ENCODE measurements at regions not wholly inside any gene's neighbourhood (a gene's known extent, or its start where the extent isn't known, plus 50 kb on each side); places are given as distances from the start of the nearest gene placed in this dataset.

GRCh38 chr7:88590963-88591362 lies 168.5 kb upstream of the ZNF804B start:
- no peak overlapping the region for H2BK20ac ChIP-seq (ENCODE audit: low read length)
- DNase-seq (ENCODE audit: low read depth in 1 of 2, low spot score in 2 of 2) (no peak), FAIRE-seq (no peak)
- H3K56ac ChIP-seq (replicated peaks; ENCODE audit: insufficient read length, low read depth, low read length) = no peak overlapping the region
- ChIA-PET CTCF (ENCODE audit: partially characterized antibody) (interaction anchor here (0.8 to 1.6 kb wide), 2 partner anchors 19 to 36 kb away, joined by 3 to 4 read pairs; no protein-coding TSS in a partner anchor), POLR2A (ENCODE audit: partially characterized antibody) (no interaction called here)
- H2BK12ac ChIP-seq (ENCODE audit: low read depth, low read length) = no peak overlapping the region
- H4K91ac ChIP-seq (replicated peaks; ENCODE audit: insufficient read length, low read length) = no peak overlapping the region
- 91% methylated on average over 2 of the region's 2 CpGs; no CpG with 5 or more reads in 1 of the 2 experiments for WGBS, 2 experiments (ENCODE audit: extremely low coverage in 1 of 2, insufficient coverage in 1 of 2, insufficient read length in 1 of 2, insufficient replicate concordance in 2 of 2, low coverage in 1 of 2, low lambda C conversion rate in 2 of 2, missing lambda C conversion rate in 1 of 2)
- H3K27ac ChIP-seq (ENCODE audit: low read depth, low read length) = no peak overlapping the region
- no peaks in the 10 kb centered on the region for H3K27me3 ChIP-seq (replicated peaks in 1 of 4; ENCODE audit: control insufficient read depth in 3 of 4, extremely low read depth in 1 of 4, insufficient read depth in 3 of 4, low read length in 3 of 4)
- H3K9ac ChIP-seq (replicated peaks in 1 of 4; ENCODE audit: extremely low read depth in 1 of 4, low read depth in 3 of 4, low read length in 3 of 4) = no peak overlapping the region
- H3K4me2 ChIP-seq (ENCODE audit: insufficient read depth in 1 of 2, low read depth in 2 of 2, low read length in 2 of 2) = no peak overlapping the region
- H3K79me1 ChIP-seq (ENCODE audit: low read depth, low read length) = no peaks in the 10 kb centered on the region
- no peaks in the 10 kb centered on the region for H3K23me2 ChIP-seq (ENCODE audit: low read depth, low read length)
- H2AK5ac ChIP-seq (ENCODE audit: low read depth, low read length) = no peak overlapping the region
- no peaks in the 10 kb centered on the region for H3K79me2 ChIP-seq (ENCODE audit: control insufficient read depth in 1 of 2, insufficient read depth in 2 of 2, low read length in 2 of 2)
- no peaks in the 10 kb centered on the region for H3K36me3 ChIP-seq (ENCODE audit: control insufficient read depth in 2 of 4, insufficient read depth in 4 of 4, low read length in 3 of 4)
- H4K5ac ChIP-seq (ENCODE audit: insufficient read length, low read depth, low read length) = no peak overlapping the region
- no peak overlapping the region for H3K14ac ChIP-seq (ENCODE audit: insufficient read length)
- H3K18ac ChIP-seq (ENCODE audit: extremely low read depth, low read length) = no peak overlapping the region
- H3K4ac ChIP-seq (replicated peaks; ENCODE audit: insufficient read length, low read depth, low read length) = no peak overlapping the region
- H2AFZ ChIP-seq (ENCODE audit: low read length) = no peak overlapping the region
- no peak overlapping the region for H3K23ac ChIP-seq (ENCODE audit: insufficient read length)
- no peak overlapping the region for H2BK15ac ChIP-seq (ENCODE audit: low read length)
- no peak overlapping the region for H2BK5ac ChIP-seq (ENCODE audit: low read depth, low read length)
- no peak overlapping the region for H4K8ac ChIP-seq (ENCODE audit: extremely low read depth, insufficient read depth, low read length)
- no peaks in the 10 kb centered on the region for H3K4me1 ChIP-seq (replicated peaks in 1 of 4; ENCODE audit: control insufficient read depth in 3 of 4, insufficient read depth in 4 of 4, low read length in 3 of 4)
- no peak overlapping the region for H3K4me3 ChIP-seq (ENCODE audit: extremely low read depth in 1 of 4, insufficient read depth in 2 of 4, low read depth in 3 of 4, low read length in 4 of 4)
- no peaks in the 10 kb centered on the region for H3K9me3 ChIP-seq (ENCODE audit: insufficient read depth in 2 of 2, low read depth in 1 of 2, low read length in 1 of 2)
- no peaks in the 10 kb centered on the region for H4K20me1 ChIP-seq (replicated peaks in 1 of 2; ENCODE audit: control insufficient read depth in 1 of 2, insufficient read depth in 2 of 2, low read length in 2 of 2)
- H2BK120ac ChIP-seq (replicated peaks; ENCODE audit: low read depth, low read length) = no peak overlapping the region
- TF ChIP-seq CBX8 (IDR thresholded peaks at IDR 0.05; ENCODE audit: borderline replicate concordance, low read depth, low read length) (no peak), RFX5 (IDR thresholded peaks at IDR 0.05; ENCODE audit: borderline replicate concordance, low read depth, low read length) (no peak)
